OCI-LY7 (cell line): ENCODE measurements at regions not wholly inside any gene's neighbourhood (a gene's known extent, or its start where the extent isn't known, plus 50 kb on each side); places are given as distances from the start of the nearest gene placed in this dataset.

Experiments used
- BruUV-seq: library from RNA; stranded (reverse); fragments of 400-500 nt; replicated peaks from 2 replicates; lab custom pipeline; 2021; lab: Mats Ljungman, UMichigan
- CTCF ChIA-PET: fragments of 300-600 bp; sonication (Branson Sonifier 250); formaldehyde crosslinking; loops from one replicate; lab custom pipeline; 2022; ENCODE audit warnings: antibody characterized with exemption; ENCODE audit not compliant: unreplicated experiment; lab: Charles Lee
- POLR2A ChIA-PET: fragments of 300-600 bp; sonication (Branson Sonifier 250); formaldehyde crosslinking; loops from one replicate; lab custom pipeline; 2022; ENCODE audit warnings: antibody characterized with exemption; lab: Charles Lee
- DNase-seq: peaks from one replicate; pipeline ENCODE4 v3.0.0-alpha.2; 2015; ENCODE audit warnings: low spot score
- H2AFZ ChIP-seq: fragments of 200-600 bp; sonication (generic), shearing (Covaris generic); 2 replicates; pipeline ENCODE4 v1.6.1; 2014; ENCODE audit warnings: mild to moderate bottlenecking, antibody characterized with exemption, low read length, moderate library complexity
- H3K27ac ChIP-seq: fragments of 200-600 bp; sonication (generic); 2 replicates; pipeline ENCODE4 v1.5.1; 2014; ENCODE audit warnings: mixed run types, low read depth, mild to moderate bottlenecking, moderate library complexity, low read length, inconsistent platforms; ENCODE audit not compliant: poor library complexity, severe bottlenecking
- H3K36me3 ChIP-seq: fragments of 200-600 bp; sonication (generic); 2 replicates; pipeline ENCODE4 v1.6.1; 2014; ENCODE audit warnings: mild to moderate bottlenecking, antibody characterized with exemption, low read length, moderate library complexity, mixed read lengths; ENCODE audit not compliant: insufficient read depth
- H3K4me1 ChIP-seq: fragments of 200-600 bp; sonication (generic); 2 replicates; pipeline ENCODE4 v1.5.1; 2014; ENCODE audit warnings: mild to moderate bottlenecking, low read length; ENCODE audit not compliant: insufficient read depth, poor library complexity, severe bottlenecking
- H3K4me2 ChIP-seq: fragments of 200-600 bp; sonication (generic); 2 replicates; pipeline ENCODE4 v1.6.1; 2014; ENCODE audit warnings: mild to moderate bottlenecking, low read length
- H3K4me3 ChIP-seq: fragments of 200-600 bp; sonication (generic); 2 replicates; pipeline ENCODE4 v1.5.1; 2014; ENCODE audit warnings: mild to moderate bottlenecking, low read depth, low read length; ENCODE audit not compliant: poor library complexity, severe bottlenecking
- H3K79me2 ChIP-seq: fragments of 200-600 bp; sonication (generic); 2 replicates; pipeline ENCODE4 v1.6.1; 2016; ENCODE audit warnings: low read depth, mild to moderate bottlenecking, low read length, moderate library complexity, mixed read lengths; ENCODE audit not compliant: insufficient read depth
- H3K9me2 ChIP-seq: fragments of 200-600 bp; sonication (generic); 2 replicates; pipeline ENCODE4 v1.6.1; 2016; ENCODE audit warnings: mild to moderate bottlenecking, low read length, mixed read lengths; ENCODE audit not compliant: insufficient read depth
- H3K9me3 ChIP-seq: fragments of 200-600 bp; sonication (generic); 2 replicates; pipeline ENCODE4 v1.6.1; 2014; ENCODE audit warnings: mild to moderate bottlenecking, mixed run types, low read length, mixed read lengths
- H4K20me1 ChIP-seq: fragments of 200-600 bp; sonication (generic); 2 replicates; pipeline ENCODE4 v1.6.1; 2014; ENCODE audit warnings: mild to moderate bottlenecking, antibody characterized with exemption, low read length, moderate library complexity, mixed read lengths; ENCODE audit not compliant: insufficient read depth
- CTCF ChIP-seq: fragments of 200-600 bp; sonication (generic); conservative IDR thresholded peaks from 2 replicates; pipeline ENCODE4 v1.5.1; 2014; ENCODE audit warnings: mild to moderate bottlenecking, antibody characterized with exemption, low read length, moderate library complexity, mixed read lengths
- EZH2phosphoT487 ChIP-seq: fragments of 200-600 bp; sonication (generic); IDR thresholded peaks from 2 replicates; pipeline ENCODE4 v1.6.1; 2018; ENCODE audit warnings: low read depth, borderline replicate concordance, mild to moderate bottlenecking, mixed run types, antibody characterized with exemption, low read length, moderate library complexity, mixed read lengths
- intact Hi-C: fragments of 100-400 bp; cut with micrococcal nuclease; formaldehyde crosslinking; loops from one replicate; pipeline ENCODE4 v1.10.0; 2022; ENCODE audit not compliant: unreplicated experiment

DNA sequence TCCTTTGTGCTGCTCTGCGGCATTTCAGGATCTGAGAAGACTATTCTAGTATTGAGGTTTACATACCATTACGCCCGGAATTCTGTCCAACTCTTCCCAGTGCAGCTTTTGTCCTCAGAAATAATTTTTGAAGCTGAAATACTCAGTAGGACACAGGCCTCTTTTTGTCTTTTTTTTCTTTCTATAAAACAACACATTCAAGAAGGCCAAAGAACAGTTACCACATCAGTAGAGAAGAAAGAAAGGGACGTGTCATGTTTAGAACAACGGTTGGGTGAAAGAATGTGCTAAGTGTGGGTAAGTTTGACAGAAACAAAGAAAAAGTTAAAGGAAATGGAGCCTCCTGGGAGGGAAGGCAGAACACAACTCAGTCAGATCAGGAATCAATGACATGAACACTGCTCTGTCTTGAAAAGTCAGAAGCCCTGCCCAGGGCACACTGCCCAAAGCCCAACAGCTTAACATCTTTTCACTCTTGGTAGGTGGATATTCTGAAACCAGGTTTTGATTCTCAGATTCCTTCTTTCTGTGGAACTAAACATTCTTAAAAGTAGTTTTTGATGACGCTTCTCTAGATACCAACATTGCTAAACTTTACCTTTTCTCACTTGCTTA lies 198.6 kb upstream of the CWC22 start:
- TF ChIP-seq EZH2phosphoT487 (no peak), CTCF (no peak)
- H3K36me3 ChIP-seq, result no peaks in the 10 kb centered on the region
- BruUV-seq, result no TSS peak
- CTCF ChIA-PET, result no interaction called here
- no peak overlapping the region for H3K4me2 ChIP-seq
- H3K79me2 ChIP-seq, result no peaks in the 10 kb centered on the region
- intact Hi-C loops, result no loop called here
- H3K9me3 ChIP-seq, result no peaks in the 10 kb centered on the region
- H3K9me2 ChIP-seq, result no peaks in the 10 kb centered on the region
- H3K4me3 ChIP-seq, result no peak overlapping the region
- no peak overlapping the region for H2AFZ ChIP-seq
- POLR2A ChIA-PET, result no interaction called here
- H3K4me1 ChIP-seq, result no peaks in the 10 kb centered on the region
- no peaks in the 10 kb centered on the region for H4K20me1 ChIP-seq
- no peak overlapping the region for H3K27ac ChIP-seq
- no peak for DNase-seq

GRCh38 chr2:180203972-180204371 lies 196.9 kb upstream of the CWC22 start:
- ChIA-PET CTCF (no interaction called here), POLR2A (no interaction called here)
- H3K36me3 ChIP-seq, result no peaks in the 10 kb centered on the region
- H3K4me2 ChIP-seq, result no peak overlapping the region
- no peaks in the 10 kb centered on the region for H4K20me1 ChIP-seq
- no peaks in the 10 kb centered on the region for H3K9me2 ChIP-seq
- no peaks in the 10 kb centered on the region for H3K9me3 ChIP-seq
- no peaks in the 10 kb centered on the region for H3K79me2 ChIP-seq
- H3K27ac ChIP-seq, result no peak overlapping the region
- H3K4me3 ChIP-seq, result no peak overlapping the region
- intact Hi-C loops, result no loop called here
- no peaks in the 10 kb centered on the region for H3K4me1 ChIP-seq
- TF ChIP-seq EZH2phosphoT487 (no peak), CTCF (no peak)
- no TSS peak for BruUV-seq
- DNase-seq, result no peak
- H2AFZ ChIP-seq, result no peak overlapping the region

DNA sequence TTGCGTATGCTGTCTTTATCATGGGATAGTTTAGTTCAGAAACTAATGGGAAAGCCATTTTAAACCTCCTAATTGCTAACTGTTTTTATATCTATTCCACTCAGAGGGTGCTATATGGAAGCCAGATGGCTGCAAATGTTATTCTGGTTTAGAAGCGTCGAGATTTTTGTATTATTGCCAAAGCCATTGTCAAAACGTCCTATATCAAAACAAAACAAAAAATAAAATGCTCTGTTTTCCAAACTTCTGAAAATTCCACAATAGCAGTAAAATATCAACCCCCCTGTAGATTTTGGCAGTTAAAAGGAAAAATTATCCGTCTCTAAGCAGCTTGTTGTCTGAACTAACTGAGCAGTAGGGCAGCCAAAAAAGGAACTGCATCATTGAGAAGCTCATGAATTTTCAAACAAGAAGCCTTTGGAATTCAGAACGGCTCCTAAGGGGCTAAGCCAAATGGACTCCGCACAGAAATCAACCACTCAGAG lies 195.4 kb upstream of the CWC22 start:
- CTCF ChIA-PET, result no interaction called here
- Histone ChIP-seq H2AFZ (no peak overlapping the region), H3K27ac (no peak overlapping the region), H3K4me3 (no peak overlapping the region), H3K4me2 (no peak overlapping the region), H3K9me3 (no peaks in the 10 kb centered on the region), H3K9me2 (no peaks in the 10 kb centered on the region), H3K4me1 (no peaks in the 10 kb centered on the region), H4K20me1 (no peaks in the 10 kb centered on the region), H3K79me2 (no peaks in the 10 kb centered on the region), H3K36me3 (no peaks in the 10 kb centered on the region)
- no peak for DNase-seq
- TF ChIP-seq EZH2phosphoT487 (no peak), CTCF (no peak)
- POLR2A ChIA-PET, result interaction anchor here (0.7 kb wide), 1 partner anchor 13 kb away, joined by 3 read pairs; no protein-coding TSS in a partner anchor
- BruUV-seq, result no TSS peak
- intact Hi-C loops, result no loop called here
